ENCODE measurements at regions not wholly inside any gene's neighbourhood (a gene's known extent, or its start where the extent isn't known, plus 50 kb on each side); places are given as distances from the start of the nearest gene placed in this dataset.

- TF ChIP-seq CTCF (IDR thresholded peaks at IDR 0.05) (no peak), POLR2A (IDR thresholded peaks at IDR 0.05) (no peak)
Measured at GRCh38 chrX:21131786-21132185, 242.4 kb upstream of the CNKSR2 start.
